CD4-positive, alpha-beta T cell treated with Interleukin-6 at 100 ng/mL for 8 hours (primary cell): ENCODE measurements at regions not wholly inside any gene's neighbourhood (a gene's known extent, or its start where the extent isn't known, plus 50 kb on each side); places are given as distances from the start of the nearest gene placed in this dataset.
"Not testable (repeated sequence)": the region's sequence is repeated elsewhere in the genome, so short reads cannot be mapped to it uniquely, and the experiment has no call there.

Source experiments
- DNase-seq: peaks from one replicate; pipeline ENCODE4 v3.0.0-alpha.2; 2020; ENCODE audit warnings: mixed read lengths, low spot score

GRCh38 chr3:5476403-5476802, 288.9 kb downstream of the EDEM1 start:
- DNase-seq = no peak

GRCh38 chr3:5479229-5479799, 291.8 kb downstream of the EDEM1 start:
- DNase-seq = no peak

- no peak for DNase-seq
Observed at GRCh38 chr3:5480190-5480589, 292.7 kb downstream of the EDEM1 start.

GRCh38 chr3:5485427-5485826, 297.9 kb downstream of the EDEM1 start:
- DNase-seq = no peak

GRCh38 chr3:5488771-5489170, 301.3 kb downstream of the EDEM1 start:
- no peak for DNase-seq

GRCh38 chr3:5489536-5489935, 302.0 kb downstream of the EDEM1 start:
- DNase-seq = no peak

GRCh38 chr3:5494905-5495519, 307.5 kb downstream of the EDEM1 start:
- DNase-seq = no peak

GRCh38 chr3:5497497-5497896, 310.0 kb downstream of the EDEM1 start:
- DNase-seq = no peak

- DNase-seq = no peak
Observed at GRCh38 chr3:5498981-5499380, 311.5 kb downstream of the EDEM1 start.

GRCh38 chr3:5499404-5499803, 311.9 kb downstream of the EDEM1 start:
- DNase-seq = no peak

- no peak for DNase-seq
Observed at GRCh38 chr3:5503136-5503535, 315.6 kb downstream of the EDEM1 start.

GRCh38 chr3:5504135-5504534, 316.6 kb downstream of the EDEM1 start:
- no peak for DNase-seq

- no peak for DNase-seq
Observed at GRCh38 chr3:5505163-5505562, 317.7 kb downstream of the EDEM1 start.

- no peak for DNase-seq
Observed at GRCh38 chr3:5505997-5506396, 318.5 kb downstream of the EDEM1 start.

GRCh38 chr3:5508860-5509259, 321.4 kb downstream of the EDEM1 start:
- not testable (repeated sequence) for DNase-seq

GRCh38 chr3:5510300-5510699, 322.8 kb downstream of the EDEM1 start:
- DNase-seq = no peak

GRCh38 chr3:5517921-5518320, 330.4 kb downstream of the EDEM1 start:
- DNase-seq = no peak

- DNase-seq = no peak
Observed at GRCh38 chr3:5520237-5520636, 332.7 kb downstream of the EDEM1 start.

GRCh38 chr3:5523125-5523524, 335.6 kb downstream of the EDEM1 start:
- DNase-seq = no peak

GRCh38 chr3:5531039-5531438, 343.5 kb downstream of the EDEM1 start:
- no peak for DNase-seq

GRCh38 chr3:5531741-5532290, 344.3 kb downstream of the EDEM1 start:
- DNase-seq = no peak

GRCh38 chr3:5540532-5540931, 353.0 kb downstream of the EDEM1 start:
- no peak for DNase-seq

GRCh38 chr3:5542472-5542871, 355.0 kb downstream of the EDEM1 start:
- no peak for DNase-seq

GRCh38 chr3:5543047-5543446, 355.5 kb downstream of the EDEM1 start:
- no peak for DNase-seq
